Sciatic nerve (tissue), 2 donors: ENCODE measurements at regions not wholly inside any gene's neighbourhood (a gene's known extent, or its start where the extent isn't known, plus 50 kb on each side); places are given as distances from the start of the nearest gene placed in this dataset.

Source experiments
- ATAC-seq: fragments of 200-7000 bp; cut with Tn5 transposase; one replicate; pipeline ENCODE4 v1.9.1; 2020; ENCODE audit warnings: mild to moderate bottlenecking, moderate library complexity
- DNase-seq: peaks from one replicate; pipeline ENCODE4 v3.0.0-alpha.2; 2020; ENCODE audit warnings: low spot score
- intact Hi-C: fragments of 100-400 bp; cut with DNase I; formaldehyde crosslinking; loops from one replicate; pipeline ENCODE4 v1.14.2; 2022
- donor health status: DM: no; HTN: no; CAD: no.
- donor health status: DM: no; HTN: no; CAD: no.

DNA sequence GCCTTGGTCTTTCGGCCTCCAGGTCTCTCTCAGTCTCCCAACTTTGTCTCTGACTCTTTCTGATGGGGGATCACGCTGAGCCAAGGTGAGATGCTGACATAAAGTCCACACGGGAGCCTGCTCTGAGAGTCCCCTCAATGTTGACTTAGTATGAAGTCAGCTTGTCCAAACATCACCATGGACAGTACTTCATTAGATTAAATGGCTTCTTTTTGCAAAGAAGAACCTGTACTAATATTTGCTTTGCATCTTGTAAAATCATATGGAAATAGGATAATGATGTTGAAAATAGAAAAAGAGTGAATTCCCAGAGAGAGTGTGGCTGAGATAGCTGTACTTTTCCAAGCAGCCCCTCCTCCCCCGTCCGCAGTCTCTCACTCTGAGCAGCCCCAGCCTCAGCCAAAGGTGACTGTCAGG, 56.7 kb upstream of the SIAH1 start:
- ATAC-seq, result no peak
- no peak for DNase-seq
- intact Hi-C loops, result no loop called here

DNA sequence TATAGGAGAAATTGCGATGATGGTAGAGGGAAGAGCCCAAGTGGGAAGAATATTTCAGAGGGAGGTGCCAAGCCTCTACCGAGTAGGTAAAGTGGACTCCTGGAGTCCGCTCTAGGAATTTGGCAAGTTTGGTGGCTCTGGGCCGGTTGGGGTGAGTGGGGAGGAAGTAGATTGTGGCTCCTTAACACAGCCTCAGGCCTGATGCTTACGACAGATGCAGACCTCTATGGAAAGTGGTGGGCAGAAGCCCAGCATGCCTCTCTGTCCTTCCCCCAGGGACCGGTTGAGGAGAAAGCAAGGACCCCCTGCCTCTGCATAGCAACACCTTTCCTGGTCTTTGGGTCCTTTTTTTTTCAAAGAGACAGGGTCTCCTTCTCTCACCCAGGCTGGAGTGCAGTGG, 55.9 kb upstream of the SIAH1 start:
- ATAC-seq (no peak), DNase-seq (no peak)
- intact Hi-C loops, result no loop called here

DNA sequence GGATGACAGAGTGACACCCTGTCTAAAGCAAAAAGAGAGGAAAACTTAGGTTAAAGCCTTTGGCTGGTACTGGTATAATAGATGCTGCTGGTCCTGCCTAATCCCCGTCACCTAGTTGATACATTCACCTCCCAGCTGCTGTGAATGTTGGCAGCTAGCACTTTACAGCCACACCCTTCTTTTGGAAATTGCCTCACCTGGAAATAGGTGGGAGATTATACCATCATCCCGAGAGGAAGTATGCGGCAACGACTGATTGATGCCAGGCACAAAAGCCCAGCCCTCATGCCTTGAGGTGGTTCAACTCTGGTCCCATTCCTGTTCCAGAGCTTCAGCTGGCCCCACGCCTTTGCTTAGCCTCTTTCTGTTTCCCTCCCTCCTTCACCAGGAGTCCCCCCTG, 53.2 kb upstream of the SIAH1 start:
- intact Hi-C loops, result no loop called here
- DNase-seq, result no peak
- ATAC-seq, result no peak

DNA sequence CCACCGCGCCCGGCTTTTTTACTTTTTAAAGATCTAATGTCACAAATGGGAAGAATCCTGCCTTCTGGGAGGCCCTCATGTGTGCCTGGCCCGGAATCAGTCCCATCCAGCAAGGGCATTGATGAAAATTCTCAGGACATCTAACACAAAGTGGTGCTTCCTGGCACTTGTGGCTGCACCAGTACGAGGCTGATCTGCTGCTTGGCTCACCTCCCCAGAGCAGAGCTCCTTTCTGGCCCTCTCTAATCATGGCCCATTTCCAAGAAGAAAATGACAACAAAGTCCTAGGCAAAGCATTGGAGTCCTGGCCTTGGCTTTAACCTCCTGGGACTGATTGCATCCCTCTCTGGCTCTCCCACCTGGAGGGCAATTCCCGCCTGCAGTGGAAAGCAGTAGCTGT, 50.7 kb upstream of the SIAH1 start:
- intact Hi-C loops, result no loop called here
- DNase-seq (no peak), ATAC-seq (no peak)

DNA sequence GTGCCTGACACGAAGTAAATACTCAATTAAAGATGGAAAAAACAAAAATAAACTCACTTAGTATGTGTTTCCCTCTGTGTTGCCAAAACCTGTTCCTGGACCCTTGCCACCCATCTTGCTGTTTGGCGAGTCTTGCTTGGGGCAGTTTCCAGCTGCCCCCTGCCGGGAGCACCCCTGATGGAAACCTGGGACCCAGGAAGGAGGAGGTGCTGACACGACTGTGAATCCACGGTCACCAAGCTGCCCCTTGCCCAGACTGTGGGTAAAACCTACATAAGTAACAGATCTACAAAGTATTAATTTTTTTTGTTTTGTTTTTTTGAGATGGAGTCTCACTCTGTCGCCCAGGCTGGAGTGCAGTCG, 50.1 kb upstream of the SIAH1 start:
- intact Hi-C loops, result no loop called here
- ATAC-seq (no peak), DNase-seq (no peak)
